ENCODE measurements at regions not wholly inside any gene's neighbourhood (a gene's known extent, or its start where the extent isn't known, plus 50 kb on each side); places are given as distances from the start of the nearest gene placed in this dataset.
"Not testable (repeated sequence)": the region's sequence is repeated elsewhere in the genome, so short reads cannot be mapped to it uniquely, and the experiment has no call there.

DNA sequence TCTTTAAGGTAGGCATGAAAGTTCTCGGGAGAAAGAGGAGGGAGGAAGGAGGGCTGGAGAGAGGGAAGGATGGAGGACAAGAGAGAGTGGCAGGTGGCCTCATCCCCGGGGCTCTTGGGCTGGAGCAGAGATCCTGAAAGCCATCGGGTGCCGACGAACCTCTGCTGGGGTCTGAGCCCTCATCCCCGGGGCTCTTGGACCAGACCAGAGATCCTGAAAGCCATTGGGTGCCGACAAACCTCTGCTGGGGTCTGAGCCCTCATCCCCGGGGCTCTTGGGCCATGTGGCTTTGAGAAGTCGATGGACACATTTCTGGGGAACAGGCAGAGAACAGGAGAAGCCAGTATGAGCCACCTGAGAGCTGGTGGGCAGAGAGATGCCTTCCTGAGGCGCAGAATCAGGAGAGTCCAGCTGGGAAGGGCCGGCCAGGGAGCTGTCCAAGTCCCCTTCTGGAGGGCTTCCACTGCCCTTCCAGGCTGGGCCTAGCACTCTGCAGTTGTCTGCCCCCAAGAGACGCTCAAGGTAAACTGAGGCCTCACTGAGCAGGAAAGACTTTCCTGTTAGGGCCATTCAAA lies 1398.1 kb downstream of the BRD1 start:
- no peak for DNase-seq

DNA sequence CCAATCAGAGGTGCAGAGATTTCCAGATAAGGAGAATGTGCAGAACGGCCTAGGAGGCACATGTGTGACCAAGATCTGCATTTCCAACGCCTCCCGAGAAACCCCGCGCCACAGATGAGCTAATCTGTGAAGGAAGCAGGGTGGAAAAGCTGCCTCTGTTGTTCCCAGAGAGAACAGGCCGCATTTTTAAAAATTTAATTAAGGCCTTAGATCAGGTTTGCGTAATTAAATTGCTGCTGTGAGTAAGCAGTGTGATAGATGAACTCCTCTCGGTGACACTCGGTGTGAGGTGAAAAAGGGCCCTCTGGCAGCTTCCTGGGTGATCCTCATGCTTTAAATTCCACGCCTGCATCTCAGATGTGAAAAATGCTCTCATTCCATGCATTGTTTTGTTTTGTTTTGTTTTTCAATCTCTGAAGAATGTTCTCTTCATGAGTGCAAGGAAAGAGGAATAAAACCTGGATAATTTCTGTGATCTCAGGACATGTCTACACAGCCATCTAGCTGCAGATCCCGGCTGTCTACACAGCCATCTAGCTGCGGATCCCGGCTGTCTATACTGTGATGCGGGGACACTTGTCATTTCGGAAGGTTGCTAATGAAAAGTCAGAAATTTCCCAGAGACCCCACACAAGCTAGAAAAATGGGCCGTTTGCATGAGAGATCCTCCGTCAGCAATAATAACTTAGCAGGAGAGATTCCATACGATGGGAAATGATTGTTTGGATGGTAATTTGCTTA lies 1398.9 kb downstream of the BRD1 start:
- DNase-seq: no peak

DNA sequence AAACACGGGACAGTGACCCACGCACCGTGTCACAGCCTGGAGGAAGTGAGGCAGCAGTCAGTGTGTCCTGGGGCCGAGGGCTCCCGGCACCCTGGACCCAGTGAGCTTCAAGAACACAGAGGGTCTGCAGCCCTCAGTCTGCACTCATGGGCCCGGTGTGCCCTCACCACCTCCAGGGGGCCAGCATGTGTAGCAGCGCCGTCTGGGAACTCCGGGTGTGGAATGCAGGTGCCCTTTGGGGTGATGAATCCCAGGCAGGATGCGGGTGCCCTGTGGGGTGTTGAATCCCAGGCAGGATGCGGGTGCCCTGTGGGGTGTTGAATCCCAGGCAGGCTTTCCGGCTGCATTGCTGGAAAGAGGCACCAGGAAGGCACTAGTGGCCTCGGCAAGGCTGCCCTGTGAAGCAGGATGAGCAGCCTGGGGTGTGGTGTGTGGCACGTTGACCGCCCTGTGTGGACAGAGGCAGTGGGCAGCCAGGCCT lies 1399.9 kb downstream of the BRD1 start:
- no peak for DNase-seq

DNA sequence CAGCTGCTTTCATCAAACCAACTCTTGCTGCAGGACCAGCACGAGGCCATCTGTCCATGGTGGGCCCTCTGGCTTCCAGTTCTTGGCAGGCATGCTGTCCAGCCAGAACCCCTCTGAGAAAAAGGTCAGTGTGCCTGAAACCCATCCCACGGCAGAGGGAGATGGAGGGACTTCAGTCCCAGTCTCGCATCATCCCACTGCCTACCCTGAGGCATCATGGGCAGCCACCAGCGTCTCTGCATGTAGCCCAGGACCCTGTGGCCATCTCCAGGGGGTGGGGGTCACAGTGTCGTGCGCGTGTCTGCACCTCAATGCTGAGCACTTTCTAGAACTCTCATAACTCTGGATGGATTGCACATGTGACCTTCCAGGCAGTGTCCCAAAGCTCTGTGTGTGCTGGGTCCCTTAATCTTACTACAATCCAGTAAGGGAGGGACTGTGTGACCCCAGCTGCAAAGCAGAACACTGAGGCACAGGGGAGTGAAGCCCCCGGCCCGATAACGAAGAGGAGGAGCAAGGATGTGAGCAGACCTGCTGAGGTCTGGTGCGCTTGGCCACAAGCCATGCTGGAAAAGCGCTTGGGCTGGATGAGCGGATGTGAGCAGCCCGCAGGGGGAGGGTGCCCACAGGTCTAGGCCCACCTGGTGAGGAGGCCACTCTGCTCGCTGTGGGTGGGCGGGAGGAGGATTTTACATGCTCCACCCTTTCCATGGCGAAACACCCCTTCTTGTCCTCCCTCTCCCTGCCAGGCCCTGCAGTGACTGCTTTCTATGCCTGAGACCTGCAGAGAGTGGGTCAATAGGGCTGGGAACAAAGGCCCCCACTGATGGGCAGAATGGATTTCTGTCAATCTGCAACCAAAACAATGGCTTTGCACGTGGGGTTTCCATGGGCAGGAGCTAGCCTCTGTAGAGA lies 1401.0 kb downstream of the BRD1 start:
- DNase-seq: no peak

DNA sequence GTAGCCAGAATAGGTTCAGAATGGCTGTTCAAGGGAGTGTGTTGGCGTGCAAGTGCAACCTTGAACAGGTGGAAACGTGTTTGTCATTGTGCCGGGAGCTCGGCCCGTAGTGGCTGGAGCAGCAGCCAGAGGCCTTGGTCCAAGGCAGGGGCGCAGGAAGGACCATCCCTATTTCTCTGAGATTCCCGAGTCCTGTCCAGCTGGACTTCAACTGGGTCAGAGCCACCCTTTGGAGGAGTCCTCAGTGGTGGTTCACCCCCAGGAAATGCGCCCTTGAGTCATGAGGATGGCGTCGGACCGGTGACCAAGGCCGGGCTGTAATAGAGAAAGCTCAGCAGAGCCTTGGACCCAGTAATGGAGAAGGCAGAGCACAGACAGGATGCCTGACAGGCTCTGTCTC lies 1402.0 kb downstream of the BRD1 start:
- DNase-seq: no peak

DNA sequence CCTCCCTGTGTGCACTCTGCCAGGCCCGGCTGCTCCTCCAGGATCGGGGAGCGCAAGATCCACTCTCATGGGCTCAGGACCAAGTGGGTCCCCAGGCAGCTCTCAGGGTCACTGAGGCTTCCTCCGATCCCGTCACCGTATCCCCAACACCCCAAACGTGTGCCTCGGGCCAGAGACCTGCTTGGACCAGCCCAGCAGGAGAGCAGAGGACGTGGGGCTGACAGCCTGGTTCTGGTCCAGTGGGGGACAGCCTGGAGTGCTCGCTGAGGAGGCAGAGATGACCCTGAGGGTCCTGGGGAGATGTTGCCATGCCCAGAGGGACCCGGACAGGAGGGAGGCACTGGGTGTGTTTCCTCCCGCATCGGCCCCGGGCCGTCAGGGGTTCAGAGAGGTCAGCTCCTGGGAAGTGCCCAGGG lies 1402.6 kb downstream of the BRD1 start:
- DNase-seq: no peak

DNA sequence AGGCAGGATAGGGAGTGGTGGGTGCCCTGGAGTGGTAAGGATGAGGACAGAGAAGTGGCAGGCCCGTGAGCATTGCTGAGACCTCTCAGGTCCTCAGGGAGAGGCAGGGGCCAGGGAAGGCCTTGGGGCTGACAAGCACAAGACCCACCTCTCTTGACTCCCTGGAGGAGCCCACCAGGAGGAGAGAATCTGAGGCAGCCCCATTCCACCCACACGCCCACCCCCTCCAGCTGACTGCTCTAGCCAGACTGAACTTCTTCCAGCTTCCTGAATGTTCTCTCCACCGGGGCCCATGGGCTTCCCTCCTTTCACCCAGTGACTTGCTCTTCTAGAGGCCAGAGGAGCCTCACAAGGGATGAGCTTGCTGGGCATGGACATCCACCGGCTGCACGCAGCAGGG lies 1403.0 kb downstream of the BRD1 start:
- no peak for DNase-seq

DNA sequence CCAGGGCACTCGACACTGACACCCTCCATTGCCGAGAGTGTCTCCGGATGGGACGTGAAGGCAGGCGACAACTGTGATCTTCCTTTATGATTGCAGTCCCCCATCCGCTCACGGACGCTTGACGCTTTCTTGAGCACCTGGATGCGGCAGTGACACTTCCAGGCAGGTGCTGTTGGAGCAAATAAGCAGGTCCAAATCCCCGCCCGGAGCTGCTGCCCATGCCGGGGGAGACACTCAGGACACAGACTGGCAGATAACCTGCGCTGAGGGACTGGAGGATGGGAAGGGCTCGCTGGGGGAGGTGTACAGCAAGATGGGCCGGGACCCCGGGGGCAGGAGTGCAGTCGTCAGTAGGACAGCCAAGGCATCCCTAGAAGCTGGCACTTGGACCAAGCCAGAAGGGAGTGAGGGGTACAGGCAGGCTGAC lies 1403.5 kb downstream of the BRD1 start:
- no peak for DNase-seq

DNA sequence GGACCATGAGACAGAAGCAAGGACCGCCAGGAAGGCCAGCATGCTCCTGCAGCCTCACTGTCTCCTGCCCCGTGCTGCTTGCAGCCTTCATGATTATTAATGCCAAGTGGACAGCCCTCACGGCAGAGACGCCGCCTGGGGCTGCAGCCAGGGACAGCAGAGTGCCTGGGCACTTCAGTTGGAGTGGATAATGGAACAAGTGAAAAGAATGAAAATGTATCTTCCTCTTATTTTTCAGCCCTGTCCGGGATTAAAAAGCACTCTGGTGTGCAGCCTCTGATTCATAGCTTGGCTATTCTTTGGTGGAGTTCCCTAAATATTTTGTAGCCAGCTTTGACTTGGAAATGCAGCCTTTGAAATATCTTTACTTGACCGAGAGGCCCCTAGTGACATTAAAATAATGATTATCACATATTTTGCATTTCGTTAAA lies 1404.2 kb downstream of the BRD1 start:
- DNase-seq: no peak

DNA sequence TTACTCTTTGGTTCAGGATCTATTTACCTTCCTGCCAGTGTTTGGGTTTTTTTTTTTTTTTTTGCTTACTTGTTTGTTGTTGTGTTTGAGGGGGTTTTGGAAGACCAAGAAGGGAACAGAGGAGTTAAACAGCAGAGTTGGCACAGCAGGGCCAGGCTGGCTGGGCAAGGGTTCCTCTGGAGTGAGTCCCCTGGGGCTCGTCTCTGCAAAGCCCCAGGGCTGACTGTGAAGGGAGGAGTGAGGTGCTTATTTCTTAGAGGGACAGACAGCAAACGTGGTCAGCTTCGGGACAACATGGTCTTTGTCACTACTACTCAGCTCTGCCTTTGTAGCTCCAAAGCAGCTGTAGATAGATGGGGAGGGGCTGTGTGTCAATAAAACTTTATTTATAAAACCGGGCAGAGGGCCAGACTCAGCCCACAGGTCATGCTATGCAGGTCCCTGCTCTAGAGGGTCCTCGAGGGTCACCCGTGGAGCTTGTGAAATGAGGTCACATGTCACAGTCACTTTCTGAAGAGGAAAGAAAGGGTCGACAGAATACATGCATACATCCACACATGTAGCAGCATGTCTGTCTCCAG lies 1404.7 kb downstream of the BRD1 start:
- DNase-seq: no peak

DNA sequence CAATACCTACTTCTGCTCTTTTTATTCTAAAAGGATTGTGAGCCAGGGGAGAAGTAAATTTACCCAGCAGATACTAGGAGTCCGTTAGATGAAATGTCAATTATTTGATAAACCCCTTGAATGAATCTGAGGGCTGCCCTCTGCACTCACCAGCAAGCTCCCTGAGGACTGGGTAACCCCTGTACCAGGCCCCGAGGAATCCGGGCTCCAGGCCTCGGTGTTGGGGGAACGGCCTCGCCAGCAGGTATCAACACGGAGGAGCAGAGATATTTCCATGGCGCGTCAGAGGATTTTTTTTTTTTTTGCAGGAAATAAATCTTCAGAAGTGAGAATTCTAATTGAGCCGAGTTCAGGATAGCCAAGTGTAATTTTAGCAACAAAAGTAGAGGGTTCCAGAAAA lies 1408.8 kb downstream of the BRD1 start:
- no peak for DNase-seq

DNA sequence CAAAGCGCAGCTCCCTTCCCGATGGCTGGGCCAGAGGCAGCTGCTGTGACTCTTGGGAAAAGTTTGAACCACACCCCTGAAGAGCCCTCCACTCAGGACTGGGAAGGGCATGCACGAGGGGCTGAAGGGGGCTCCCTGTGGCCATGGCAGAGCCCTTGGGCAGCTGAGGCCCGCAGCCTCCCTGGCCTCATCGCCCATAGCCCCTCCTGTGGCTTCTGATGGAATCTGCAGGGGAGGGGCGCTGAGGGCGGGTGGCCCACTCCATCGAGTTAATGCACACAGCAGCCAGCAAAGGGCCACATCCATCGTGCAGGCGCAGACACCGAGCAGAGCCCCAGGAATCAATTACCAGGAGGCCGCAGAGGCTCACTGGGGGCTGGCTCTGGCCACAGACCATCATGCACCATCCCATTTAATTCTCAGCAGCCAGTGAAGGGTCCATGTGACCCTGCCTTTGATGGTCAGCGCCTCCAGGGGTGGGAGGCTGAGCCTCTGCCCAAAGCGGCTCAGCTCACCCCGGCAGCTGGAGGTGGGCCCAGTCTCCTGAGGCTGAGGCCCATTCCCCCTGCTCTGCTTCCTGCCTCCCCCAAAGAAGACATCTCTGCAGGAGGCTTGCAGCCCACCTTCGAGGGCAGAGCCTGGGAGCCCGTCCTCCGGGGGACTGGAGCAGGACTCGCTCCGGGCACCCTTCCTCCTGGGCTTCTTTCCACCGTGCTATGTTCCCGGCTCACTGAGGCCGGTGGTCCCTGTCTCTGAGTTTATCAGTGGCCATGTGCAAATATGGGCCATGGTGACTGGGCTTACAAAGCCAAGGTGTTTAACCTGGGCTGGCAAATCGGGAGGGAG lies 1410.2 kb downstream of the BRD1 start:
- no peak for DNase-seq

DNA sequence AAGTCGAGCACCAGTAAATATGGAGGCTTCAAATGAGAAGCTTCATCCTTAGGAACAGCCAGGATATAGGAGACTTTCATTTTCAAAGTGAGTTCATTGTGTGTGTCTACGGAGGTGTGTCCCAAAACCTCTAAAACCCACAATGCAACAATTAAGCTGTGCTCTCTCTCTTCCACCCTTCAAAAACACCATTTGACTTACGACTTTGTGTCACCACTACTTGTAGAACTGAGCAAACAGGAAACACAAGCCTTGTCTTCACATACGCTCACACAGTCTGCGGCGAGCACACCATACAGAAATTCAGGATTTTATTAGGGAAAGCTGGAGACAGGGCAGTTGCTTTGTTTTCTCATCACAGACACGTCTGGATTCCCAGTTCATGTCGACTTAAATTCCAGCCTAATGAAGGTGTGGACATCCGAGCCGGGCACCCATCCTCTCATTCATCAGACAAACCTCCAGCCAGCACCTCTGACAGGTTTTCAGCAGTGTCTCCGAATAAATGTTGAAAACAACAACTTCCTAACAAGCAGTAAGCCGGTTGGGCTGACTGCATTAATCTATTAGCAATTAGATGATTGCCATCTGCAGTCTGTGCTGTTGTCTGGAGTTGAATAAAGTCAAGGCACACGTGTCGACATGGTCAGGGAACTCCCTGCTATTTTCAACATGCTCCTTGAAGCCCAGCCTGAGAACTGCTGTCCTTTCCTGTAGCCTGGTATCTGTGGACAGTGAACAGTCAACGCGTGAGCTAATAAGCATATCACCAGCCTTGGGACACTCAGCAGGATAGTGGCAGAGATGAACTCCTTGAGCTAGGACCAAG lies 1411.1 kb downstream of the BRD1 start:
- DNase-seq: no peak

DNA sequence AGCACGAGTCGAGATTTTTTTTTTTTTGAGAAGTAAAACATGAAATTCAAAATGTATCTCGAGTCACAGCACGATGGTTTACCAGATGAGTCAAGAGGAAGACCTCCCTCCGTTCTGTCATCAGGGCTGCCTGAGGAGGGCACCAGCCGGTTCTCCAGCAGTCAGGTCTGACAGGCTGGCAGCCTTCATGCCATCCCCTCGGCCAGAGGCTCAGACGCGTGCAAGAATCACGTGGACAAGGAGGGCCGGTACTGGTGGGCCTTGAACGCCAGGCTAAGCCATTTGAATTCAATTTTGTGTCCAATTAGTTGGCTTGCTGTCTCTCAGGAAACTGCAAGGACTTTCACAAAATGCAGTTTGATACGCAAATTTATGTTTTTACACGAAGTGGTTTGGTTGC lies 1412.2 kb downstream of the BRD1 start:
- DNase-seq: no peak

DNA sequence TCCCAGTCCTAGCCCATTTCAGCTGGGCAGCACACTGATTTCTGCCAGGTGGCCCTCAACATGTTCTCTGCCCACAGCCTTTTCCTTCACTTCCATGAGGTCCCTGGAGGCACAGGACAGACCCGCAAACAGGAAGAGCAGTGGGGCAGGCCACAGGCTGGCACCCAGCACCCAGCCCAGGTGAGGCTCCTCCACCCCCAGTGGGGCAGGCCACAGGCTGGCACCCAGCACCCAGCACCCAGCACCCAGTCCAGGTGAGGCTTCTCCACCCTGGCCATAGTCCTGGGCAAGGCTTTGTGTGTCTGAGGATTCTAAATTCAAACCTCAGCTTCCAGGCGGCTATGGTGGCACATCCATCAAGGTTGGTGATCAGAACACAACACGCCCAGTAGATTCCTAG lies 1413.0 kb downstream of the BRD1 start:
- no peak for DNase-seq

DNA sequence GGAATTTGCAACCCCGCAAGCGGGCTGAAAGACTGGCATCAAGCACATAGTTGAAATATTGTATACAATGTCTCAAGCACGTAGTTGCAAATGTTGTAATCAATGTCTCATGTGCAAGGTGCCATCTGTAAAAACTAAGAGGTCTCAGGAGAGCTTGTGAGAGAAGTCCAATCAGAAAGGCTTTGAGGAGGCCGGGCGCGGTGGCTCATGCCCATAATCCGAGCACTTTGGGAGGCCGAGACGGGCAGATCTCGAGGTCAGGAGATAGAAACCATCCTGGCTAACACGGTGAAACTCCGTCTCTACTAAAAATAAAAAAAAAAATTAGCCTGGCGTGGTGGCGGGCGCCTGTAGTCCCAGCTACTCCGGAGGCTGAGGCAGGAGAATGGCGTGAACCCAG lies 1414.7 kb downstream of the BRD1 start:
- DNase-seq: not testable (repeated sequence)

DNA sequence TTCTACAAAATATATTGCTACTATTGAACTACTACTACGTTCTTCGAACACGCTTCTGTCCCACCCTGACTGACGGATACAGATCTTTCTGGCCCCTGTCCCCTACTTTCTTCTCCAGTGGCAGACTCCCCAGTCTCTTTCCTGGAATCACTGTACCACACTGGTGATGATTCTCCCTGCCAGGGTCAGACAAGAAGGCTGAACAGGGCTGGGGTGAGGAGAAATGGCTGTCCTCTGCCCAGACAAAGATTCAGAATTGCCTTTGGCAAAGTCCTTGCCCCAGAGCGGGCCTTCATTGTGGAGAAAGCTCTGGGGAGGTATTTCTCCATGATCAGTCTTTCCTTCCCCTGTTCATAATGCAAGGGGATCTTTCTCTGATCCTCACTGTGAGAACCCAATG lies 1417.1 kb downstream of the BRD1 start:
- DNase-seq: no peak

DNA sequence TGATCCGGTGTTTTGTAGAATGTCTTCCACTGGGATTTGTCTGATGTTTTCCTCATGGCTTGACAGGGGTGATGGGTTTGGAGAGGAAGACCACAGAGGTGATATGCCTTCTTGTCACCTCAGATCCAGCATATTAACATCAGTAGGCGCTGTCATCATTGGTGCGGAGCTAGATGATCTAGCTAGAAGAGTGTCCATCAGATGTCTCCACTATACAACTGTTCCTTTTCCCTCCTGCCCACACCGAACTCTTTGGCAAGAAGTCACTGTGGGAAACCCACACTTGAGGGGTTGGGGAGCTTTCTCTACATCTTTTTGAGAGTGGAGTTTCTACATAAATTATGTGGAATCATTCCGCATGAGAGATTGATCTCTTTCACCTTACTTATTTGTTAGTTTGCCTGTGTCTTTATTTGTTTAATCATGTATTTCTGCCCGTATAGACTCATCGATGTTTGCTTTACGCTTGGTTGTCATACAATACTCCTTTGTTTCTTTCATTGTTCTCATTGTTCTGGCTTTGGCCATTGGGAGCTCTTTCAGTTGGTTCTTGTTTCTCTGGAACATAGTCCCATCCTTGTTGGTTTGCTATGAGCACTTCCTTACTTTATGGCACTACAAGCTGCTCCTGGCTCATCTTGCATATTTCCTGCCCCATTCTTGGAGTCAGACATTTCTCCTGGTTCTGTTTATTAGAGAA lies 1420.3 kb downstream of the BRD1 start:
- no peak for DNase-seq

DNA sequence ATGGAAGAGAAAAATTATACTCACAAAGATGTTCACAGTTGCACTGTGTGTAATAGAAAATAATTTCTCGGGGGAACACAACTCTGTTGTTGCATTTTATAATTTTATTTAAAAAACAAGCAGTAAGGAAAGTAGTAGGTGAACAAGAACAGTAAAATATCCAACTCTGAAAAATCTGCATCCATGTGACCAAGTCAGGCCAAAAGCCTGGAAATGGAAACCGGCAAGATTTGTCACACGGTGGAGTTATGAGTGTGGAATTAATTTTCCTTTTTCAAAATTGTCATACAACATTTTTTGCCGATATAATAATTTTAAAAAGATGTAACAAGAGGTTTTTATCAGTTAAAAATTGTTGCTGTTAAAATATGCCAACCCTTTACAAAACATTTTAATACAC lies 1421.5 kb downstream of the BRD1 start:
- no peak for DNase-seq

DNA sequence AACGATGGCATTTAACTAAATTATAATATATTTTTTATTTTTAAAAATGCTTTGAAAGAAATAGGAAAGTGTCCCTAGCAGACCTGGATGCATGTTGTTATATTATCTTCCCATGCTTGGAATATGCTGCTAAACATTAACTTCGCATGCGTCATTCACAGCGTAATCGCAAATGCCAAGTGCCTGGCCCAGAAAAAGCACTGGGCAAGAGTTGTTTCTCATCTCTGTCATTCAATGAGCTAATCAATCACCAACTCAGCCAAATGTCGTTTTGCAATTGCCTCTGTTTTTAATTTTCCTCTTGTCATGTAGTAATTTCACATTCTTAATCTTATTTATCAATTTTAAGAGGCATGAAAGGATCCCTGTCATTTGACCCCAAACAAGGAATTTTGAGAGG lies 1421.9 kb downstream of the BRD1 start:
- no peak for DNase-seq
